ENCODE measurements at regions not wholly inside any gene's neighbourhood (a gene's known extent, or its start where the extent isn't known, plus 50 kb on each side); places are given as distances from the start of the nearest gene placed in this dataset.

DNA sequence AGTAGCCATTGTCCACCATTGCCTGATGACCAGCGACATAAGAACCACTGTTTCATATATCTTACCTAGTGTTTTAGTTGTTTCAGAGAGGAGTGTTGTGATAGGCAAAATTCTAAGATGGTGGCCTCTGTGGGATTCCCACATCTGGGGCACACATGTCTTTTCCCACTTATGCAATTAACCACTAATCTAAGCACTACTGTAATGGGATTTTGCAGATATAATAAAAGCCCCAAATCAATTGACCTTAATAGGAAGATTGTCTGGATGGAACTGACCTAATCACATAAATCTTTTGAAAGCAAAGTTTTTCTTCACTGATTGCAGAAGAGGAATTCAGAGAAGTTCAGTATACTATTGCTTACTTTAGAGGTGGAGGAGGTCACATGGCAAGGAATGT is 469.9 kb downstream of the NUP35 start:
- intact Hi-C loops (cut with micrococcal nuclease) = no loop called here
- no peak for ATAC-seq
- no peak for DNase-seq

DNA sequence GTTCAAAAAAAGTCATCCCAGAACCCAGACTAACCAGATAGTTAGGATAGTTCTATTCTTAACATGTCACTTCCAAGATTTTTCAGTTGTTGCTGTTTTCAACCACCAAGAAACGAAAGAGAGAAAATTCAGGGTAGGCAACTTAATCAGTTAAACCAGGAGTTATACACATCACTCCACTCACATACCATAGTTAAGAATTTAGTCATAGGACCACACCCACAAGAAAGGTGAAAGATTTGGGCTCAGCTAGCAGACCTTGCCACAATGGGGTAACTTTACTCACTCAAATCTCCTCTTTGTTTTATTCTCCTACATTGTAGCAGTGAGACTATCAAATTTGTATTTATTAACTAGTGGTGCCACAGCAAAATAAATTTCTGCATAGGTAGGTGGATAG is 473.6 kb downstream of the NUP35 start:
- intact Hi-C loops (cut with micrococcal nuclease) = no loop called here
- ATAC-seq = no peak
- DNase-seq = no peak

DNA sequence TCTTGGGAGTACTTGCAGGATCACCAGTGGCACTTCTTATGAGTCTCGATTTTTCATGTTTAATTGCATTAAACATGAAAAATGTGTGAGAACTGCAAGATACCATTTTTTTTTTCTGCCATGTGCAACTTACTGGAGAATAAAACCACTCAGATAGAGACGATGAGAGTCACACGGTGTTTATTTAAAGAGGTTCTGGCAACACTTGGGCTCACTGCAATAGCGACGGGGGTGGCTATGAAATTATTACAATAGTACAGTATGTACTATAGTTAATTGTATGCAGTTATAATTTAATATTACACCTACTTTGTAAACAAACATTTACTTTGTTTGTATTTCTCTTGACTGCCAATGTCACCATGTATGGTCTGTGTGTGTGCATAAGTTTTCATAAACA is 479.8 kb downstream of the NUP35 start:
- ATAC-seq (peak; percentile 68), DNase-seq (no peak)
- intact Hi-C loops (cut with micrococcal nuclease) = no loop called here

DNA sequence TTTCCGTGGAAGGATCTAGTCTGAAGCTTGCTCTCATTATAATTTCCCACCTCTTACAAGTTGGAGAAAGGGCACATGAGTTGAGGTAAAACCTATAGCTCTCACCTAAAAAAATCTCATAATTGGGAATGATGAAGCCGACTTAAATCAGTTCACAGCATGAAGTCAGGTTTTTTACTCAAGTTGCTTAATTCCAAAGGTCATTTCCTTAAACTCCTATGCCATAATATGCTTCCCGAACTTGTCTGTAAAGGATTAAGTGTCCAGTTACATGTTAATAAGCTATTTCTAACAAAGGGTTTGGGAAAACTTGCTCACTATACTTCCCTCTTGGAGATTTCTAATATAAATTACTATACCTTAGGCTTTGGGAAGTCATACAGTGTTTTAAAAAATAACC is 481.2 kb downstream of the NUP35 start:
- DNase-seq = no peak
- ATAC-seq = no peak
- intact Hi-C loops (cut with micrococcal nuclease) = no loop called here

DNA sequence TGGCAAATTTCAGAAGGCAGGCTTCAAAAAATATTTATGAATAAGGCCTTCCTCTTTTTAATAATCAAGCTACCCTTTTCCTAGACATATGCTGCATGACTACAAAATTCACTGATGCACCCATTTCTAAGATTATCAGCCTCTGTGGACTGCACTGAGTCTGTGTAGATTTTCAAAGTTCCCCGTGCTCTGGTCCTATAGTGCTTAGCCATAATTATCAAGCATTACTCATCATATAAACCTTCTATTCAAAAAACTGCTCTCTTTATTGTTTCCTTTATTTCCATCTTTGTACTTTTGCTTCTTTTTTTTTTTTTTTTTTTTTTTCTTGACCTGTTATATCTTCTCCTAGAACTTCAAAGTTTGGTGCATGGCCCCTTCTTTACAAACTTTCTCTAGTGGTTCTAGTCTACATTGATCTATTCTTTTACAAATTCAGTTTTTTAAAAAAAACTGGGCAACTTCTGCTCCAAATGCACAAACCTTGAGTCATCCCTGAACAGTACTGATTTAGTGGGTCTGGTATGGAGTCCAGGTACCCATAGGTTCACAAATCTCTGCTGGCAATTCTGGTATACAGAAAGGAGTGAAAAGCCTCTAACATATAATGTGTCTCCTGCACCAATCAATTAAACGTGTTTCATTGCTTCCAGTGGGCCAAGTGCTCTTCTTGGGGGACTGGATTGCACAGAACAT is 481.9 kb downstream of the NUP35 start:
- DNase-seq (no peak), ATAC-seq (no peak)
- intact Hi-C loops (cut with micrococcal nuclease) = no loop called here

DNA sequence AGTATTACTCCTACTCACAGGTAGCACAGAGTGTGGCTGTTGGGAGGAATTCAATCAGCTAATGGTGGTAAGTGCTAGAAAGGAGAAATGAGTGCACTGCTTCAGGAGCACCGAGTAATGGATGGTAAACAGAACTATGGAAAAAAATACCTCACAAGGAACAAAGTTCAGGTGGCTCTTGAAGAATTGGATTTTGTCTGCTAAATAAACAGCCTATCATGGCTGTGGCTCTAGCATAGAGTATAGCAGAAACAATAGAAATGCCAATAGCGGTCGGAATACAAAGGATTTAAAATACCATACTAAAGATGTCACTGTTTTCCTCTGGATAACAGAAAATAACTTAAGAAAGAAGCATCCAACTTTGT is 482.5 kb downstream of the NUP35 start:
- intact Hi-C loops (cut with micrococcal nuclease) = no loop called here
- ATAC-seq = no peak

DNA sequence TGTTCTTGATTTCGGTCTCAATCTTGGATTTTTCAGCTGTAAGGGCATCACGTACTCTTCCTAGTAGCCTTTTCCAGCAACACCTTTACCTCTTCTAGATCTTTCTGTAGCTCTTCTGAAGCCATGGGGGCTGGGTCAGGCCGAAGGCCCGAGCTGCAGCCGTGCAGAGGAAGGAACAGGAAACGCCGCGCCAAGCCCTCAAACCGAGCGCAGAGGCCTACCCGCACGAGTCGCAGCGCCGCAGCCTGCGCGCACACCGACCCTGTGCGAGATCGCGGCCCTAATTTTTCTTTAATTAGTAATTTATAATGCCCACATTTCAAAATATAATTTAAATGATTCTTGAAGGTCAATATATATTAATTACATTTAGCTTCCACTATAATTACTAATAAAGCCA is 483.8 kb downstream of the NUP35 start:
- DNase-seq (no peak), ATAC-seq (no peak)
- intact Hi-C loops (cut with micrococcal nuclease) = no loop called here

More for the DNA sequence above, 482.5 kb downstream of the NUP35 start:
- DNase-seq = no peak

DNA sequence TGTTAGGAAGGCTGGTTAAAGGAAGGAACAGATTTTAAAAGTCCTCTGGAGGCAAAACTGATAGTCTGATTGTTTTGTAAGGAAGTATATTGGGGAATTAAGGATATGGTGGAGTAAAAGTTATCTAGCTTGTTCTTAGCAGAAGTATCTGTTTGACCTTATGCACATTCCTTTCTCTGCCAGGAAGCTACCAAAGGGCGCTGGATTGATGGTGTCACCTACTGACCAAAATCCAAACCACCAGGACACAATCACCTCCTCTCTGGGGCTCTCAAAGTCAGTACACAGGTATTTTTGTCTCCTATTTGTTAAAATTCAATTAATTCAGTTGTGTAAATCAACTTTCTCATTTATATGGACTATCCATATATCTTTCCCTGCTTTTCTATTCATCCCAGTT is 484.5 kb downstream of the NUP35 start:
- ATAC-seq = peak; percentile 48
- no peak for DNase-seq
- intact Hi-C loops (cut with micrococcal nuclease) = no loop called here

DNA sequence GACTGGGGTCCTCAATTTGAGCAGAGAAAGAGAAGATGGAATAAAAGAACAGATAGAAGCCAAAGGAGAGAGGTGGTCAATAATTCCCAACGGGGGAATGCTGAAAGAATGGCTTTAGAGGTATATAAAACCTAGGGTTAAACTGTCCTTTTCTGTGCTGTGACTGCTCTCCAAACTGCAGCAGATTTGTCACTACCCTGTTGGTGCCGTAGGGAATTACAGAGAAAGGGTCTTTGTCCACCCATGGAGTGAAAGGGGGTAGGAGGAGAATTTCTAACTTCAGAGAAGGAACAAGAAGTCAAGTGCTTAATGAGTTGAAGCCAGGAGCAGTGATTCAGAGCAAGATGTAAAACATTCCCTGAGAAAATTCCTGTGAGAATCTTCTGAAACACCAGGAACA is 486.5 kb downstream of the NUP35 start:
- intact Hi-C loops (cut with micrococcal nuclease) = no loop called here
- DNase-seq (no peak), ATAC-seq (no peak)

DNA sequence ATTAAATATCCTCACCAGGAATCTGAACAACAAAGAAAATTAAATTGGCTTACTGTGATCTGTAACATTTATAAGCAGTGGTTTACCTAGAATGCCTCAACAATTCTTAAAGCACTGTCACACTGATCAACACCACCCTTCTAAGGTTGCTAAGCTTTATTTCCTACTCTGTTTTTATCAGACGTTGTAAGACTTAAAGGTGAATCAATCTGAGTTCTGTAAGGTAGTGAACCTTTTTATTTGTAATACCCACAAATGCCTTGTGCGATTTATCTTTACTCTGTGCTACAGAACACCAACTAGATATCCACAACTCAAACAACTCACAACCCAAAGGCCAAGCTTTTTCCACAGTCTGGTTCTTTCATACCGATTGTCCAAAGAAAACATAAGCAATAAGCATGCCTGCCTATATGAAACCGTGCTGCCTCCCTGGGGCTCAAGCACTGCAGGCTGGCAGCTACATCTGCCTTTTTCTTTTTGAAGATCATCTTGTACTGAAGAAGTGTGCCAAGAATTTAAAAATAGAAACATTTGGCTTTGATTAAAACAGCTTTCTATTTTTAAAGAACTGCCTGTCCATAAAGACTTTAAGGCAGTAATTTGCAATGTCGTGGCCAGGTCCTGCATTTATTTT is 490.7 kb downstream of the NUP35 start:
- DNase-seq (peak; percentile 51), ATAC-seq (peak; percentile 98)
- intact Hi-C loops (cut with micrococcal nuclease) = no loop called here

DNA sequence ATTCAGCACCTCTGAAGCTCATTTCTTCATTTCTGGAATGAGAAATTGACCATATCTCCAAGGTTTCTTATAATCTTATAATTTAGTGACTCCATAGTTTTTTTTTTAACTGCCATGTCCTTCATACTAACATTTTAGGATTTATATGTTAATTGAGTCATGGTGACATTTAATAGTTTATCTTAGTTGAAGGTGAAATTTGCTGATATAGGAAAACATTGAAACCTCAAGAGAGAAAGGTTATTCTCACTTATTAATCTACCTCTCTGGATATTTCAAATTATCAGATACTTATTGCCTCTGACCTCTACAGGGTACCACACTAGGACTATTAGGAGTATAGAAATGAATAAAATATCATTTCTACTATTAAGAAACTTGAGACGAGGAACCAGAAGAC is 499.0 kb downstream of the NUP35 start:
- intact Hi-C loops (cut with micrococcal nuclease) = no loop called here
- no peak for ATAC-seq
- no peak for DNase-seq

DNA sequence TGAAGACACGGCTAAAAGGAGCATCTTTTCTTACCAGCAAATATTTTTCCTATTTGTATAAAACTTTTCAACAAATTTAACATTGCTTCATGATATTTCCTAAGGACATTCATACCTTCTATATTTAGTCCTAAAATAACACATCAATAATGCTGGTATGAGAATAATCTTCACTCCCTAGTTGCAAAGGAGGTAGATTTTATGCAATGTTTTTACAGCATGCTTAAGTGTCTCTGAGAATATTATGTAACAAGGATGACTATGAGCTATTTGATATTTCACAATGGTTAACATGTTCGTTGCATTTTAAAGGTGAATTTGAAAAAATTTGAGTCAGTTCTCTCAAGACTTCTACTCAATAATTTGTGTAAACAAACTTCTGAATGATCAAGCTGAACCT is 506.7 kb downstream of the NUP35 start:
- intact Hi-C loops (cut with micrococcal nuclease) = no loop called here
- ATAC-seq = no peak
- DNase-seq = no peak

DNA sequence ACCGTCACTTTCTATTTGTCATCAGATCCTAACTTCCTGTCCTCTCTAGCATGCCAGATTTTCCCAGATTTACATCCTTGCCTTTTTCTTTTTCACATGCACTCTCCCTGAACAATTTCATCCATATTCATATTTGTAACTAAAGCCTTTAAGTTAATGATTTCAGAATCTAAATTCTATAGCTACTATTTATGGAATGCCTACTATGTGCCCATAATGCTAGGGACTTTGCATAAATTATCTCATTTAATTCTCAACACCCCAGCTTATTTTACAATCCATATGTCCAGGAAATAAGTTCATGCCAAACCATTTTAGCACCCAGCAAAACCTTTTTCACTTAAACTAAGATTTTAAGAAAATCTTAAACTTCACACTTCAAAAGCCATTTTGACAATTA is 531.9 kb downstream of the NUP35 start:
- intact Hi-C loops (cut with micrococcal nuclease) = no loop called here
- no peak for ATAC-seq
- DNase-seq = no peak

DNA sequence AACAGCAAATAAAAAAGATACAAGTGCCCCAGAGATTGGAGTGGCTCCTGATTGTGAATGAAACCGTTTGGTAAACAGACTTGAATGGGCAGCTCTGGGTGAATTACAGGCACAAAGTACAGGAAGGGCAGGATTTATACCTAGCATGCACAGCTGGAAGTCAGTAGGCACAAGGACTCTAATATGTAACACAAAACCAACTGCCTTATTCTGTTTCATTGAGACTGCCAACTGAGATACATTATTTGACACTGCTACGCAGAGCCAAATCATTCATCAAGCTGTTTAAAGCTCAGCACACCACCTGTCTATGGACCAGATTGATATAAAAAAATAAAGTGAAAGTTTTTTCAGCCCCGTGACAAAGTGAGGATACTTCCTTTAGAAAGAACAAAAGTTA is 541.2 kb downstream of the NUP35 start:
- intact Hi-C loops (cut with micrococcal nuclease) = no loop called here
- ATAC-seq (peak; percentile 29), DNase-seq (no peak)

DNA sequence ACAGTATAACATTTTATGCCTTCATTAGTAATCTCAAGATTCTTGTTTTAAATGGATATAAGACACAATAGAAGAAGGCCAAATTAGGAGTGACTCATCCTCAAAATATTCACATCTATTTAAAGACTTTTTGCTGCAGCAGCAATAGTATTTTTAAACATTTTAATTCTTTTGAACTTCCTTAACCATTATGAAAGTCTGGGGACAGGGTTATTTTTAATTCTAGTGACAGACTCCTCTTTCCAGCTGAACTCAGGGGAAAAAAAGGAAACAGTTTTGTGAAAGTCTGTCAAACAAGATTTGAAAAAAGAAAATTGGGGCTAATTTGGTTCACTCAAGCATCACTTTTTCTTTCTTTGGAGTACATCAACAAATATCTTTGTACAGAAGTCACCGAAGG is 541.8 kb downstream of the NUP35 start:
- intact Hi-C loops (cut with micrococcal nuclease) = no loop called here
- no peak for DNase-seq
- ATAC-seq = no peak

DNA sequence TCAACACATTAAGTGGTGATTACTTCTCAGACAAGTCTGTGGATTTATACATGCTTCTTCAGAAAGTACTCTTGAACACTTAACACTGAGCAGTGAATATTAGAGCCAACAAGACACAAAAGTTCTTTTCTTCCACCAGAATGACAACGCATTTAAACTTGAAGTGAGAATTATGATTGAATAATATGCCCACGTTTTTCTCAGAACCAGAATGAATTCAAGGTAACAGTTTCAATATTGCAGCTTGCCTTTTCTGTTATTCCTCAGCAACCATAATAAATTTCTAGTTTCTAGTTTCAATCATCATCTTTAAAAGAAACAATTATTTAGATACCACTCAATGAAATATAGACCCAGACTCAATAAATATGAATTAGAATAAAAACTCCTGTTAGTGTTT is 547.0 kb downstream of the NUP35 start:
- intact Hi-C loops (cut with micrococcal nuclease) = no loop called here
- no peak for DNase-seq
- no peak for ATAC-seq

DNA sequence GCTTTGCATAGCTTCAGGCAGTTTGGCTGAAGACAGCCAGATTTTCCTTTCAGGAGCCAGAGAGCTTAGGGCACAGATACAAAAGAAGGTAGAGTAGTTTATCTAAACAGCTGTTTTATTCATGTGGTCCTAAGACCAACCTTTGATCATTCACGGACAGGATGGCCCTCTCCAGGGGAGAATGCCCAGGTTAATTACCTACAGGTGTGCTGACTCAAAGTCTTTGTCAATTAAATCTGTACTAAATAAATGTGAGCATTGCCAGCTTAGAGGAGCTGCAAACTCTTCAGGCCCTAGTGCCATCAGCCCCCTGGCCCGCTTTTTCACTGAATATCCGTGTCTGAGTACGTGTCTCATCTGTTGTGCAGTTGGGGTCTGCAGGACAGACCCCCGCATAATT is 554.7 kb downstream of the NUP35 start:
- intact Hi-C loops (cut with micrococcal nuclease) = no loop called here
- DNase-seq (no peak), ATAC-seq (no peak)

DNA sequence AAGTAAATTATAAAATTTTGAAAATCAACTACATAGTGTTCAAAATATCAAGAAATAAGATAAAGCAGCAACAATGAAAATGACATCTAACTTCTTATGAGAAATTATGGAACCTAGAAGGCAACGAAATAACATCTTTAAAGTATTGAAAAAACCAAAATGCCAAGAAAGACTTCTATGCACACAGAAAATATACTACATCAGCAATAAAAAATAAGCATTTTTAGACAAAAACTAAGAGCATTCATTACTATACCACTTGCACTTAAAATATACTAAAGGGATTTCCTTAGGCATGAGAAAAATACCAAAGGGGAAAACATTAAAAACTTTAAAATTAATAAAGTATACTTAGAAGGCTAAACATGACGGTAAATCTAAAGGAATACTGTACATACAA is 556.3 kb downstream of the NUP35 start:
- DNase-seq (no peak), ATAC-seq (no peak)
- intact Hi-C loops (cut with micrococcal nuclease) = no loop called here

DNA sequence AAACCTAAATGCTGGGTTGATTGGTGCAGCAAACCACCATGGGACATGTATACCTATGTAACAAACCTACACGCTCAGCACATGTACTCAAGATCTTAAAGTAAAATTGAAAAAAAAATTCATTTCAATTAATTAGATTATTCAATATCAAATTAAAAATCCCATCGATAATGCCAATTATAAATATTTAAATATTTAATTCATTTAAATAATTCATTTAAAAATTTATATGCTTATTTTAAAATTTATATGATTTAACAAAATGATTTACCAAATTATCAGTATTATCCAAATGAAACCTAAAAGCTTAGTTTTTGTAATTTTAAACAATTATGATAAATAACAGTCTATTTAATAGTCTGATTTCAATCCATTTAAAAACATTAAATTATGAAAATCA is 560.4 kb downstream of the NUP35 start:
- DNase-seq (no peak), ATAC-seq (no peak)
- intact Hi-C loops (cut with micrococcal nuclease) = no loop called here

DNA sequence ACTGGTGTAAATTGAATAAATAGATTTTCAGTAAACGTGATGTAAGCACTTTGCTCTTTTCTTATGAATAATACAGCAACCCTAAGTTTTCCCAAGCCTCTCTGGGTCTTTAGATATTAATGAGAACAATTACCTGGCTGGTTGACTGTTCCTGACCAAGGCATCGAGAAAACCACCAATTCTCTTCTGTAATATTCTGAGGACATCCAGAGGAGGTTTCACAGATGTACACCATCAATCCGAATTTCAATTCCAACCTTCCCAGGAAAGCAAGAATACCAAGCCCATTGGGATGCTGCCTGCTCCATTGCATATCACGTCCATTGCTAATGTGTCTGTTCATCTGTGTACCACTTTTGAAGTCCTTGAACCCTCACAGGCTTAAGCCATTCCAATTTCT is 571.8 kb downstream of the NUP35 start:
- no peak for DNase-seq
- intact Hi-C loops (cut with micrococcal nuclease) = no loop called here
- no peak for ATAC-seq

DNA sequence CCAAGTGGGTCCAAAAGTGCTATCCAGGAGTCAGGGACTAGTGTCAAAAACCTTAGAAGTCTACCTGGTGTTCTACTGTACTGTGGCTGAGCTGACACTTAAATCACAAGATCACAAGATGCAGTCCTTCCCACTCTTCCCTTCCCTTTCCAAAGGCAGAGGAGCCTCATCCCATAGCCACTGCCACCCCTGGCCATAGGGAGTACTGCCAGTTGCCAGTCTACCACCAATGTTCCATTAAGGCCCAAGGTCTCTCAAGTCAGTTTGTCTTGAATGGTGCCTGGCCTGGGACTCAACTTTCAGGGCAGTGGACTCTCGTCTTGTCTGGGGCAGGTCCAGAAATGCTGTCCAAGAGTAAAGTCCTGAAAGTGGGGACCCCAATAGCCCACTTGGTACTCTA is 585.6 kb downstream of the NUP35 start:
- DNase-seq = no peak
- no peak for ATAC-seq
- intact Hi-C loops (cut with micrococcal nuclease) = no loop called here

DNA sequence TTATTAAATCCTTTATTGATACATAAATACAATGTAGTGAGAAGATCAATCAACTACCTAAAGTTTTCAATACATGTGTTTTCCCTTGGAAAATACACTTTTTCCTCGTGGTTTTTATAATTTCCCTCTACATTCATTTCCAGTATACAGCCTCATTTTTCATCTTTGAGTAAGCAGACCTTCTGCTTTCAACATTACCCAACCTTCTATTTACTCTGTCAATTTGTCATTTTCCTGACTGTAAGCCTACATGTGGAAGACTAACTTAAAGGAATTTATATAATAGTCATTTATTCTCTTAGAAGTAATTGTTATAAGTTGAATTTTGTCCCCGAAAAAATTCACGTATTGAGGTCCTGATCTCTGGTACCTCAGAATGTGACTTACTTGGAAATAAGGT is 594.0 kb downstream of the NUP35 start:
- ATAC-seq (no peak), DNase-seq (no peak)
- intact Hi-C loops (cut with micrococcal nuclease) = no loop called here

Data from left ventricle myocardium superior (tissue), 1 donor.